H1 (cell line): ENCODE measurements at regions not wholly inside any gene's neighbourhood (a gene's known extent, or its start where the extent isn't known, plus 50 kb on each side); places are given as distances from the start of the nearest gene placed in this dataset.

Experiments used
- CTCF ChIA-PET: fragments of 300-600 bp; sonication (Branson Sonifier 250); formaldehyde crosslinking; loops from one replicate; lab custom pipeline; 2021; ENCODE audit not compliant: partially characterized antibody; lab: Charles Lee
- POLR2A ChIA-PET: fragments of 300-600 bp; sonication (Branson Sonifier 250); formaldehyde crosslinking; loops from one replicate; lab custom pipeline; 2021; ENCODE audit warnings: inconsistent platforms; ENCODE audit not compliant: partially characterized antibody; lab: Charles Lee
- DNase-seq, 2 experiments: peaks; one replicate each; pipeline versions ENCODE4 v3.0.0 to v3.0.0-alpha.2; 2010 to 2022; ENCODE audit warnings: low spot score in 2 of 2, low read depth in 1 of 2, mixed read lengths in 1 of 2
- FAIRE-seq: peaks from 2 replicates; lab custom pipeline; 2011; peaks lifted over from hg19 to GRCh38; lab: Jason Lieb, UNC
- H2AFZ ChIP-seq: 2 replicates; pipeline ENCODE4 v1.8.1; 2012; ENCODE audit warnings: low read length, inconsistent platforms
- H2AK5ac ChIP-seq: 2 replicates; pipeline ENCODE4 v1.6.1; 2013; ENCODE audit warnings: low read depth, low read length
- H2BK120ac ChIP-seq: replicated peaks from 2 replicates; pipeline ENCODE3; 2013; ENCODE audit warnings: low read depth, low read length, inconsistent platforms
- H2BK12ac ChIP-seq: 2 replicates; pipeline ENCODE4 v1.6.1; 2013; ENCODE audit warnings: low read depth, low read length
- H2BK15ac ChIP-seq: 2 replicates; pipeline ENCODE4 v1.6.1; 2013; ENCODE audit warnings: low read length
- H2BK20ac ChIP-seq: 2 replicates; pipeline ENCODE4 v1.6.1; 2013; ENCODE audit warnings: low read length
- H2BK5ac ChIP-seq: 2 replicates; pipeline ENCODE4 v1.6.1; 2013; ENCODE audit warnings: low read depth, low read length
- H3K14ac ChIP-seq: 2 replicates; pipeline ENCODE4 v1.6.1; 2013; ENCODE audit warnings: inconsistent platforms; ENCODE audit not compliant: insufficient read length
- H3K18ac ChIP-seq: 2 replicates; pipeline ENCODE4 v1.6.1; 2013; ENCODE audit warnings: low read length; ENCODE audit errors: extremely low read depth
- H3K23ac ChIP-seq: 2 replicates; pipeline ENCODE4 v1.6.1; 2013; ENCODE audit warnings: inconsistent platforms; ENCODE audit not compliant: insufficient read length
- H3K23me2 ChIP-seq: 2 replicates; pipeline ENCODE4 v1.6.1; 2013; ENCODE audit warnings: low read depth, low read length
- H3K27ac ChIP-seq: 2 replicates; pipeline ENCODE4 v1.6.1; 2011; ENCODE audit warnings: low read depth, low read length, inconsistent platforms
- H3K27me3 ChIP-seq, 4 experiments: replicated peaks in 1 of 4; 1 replicate in 1 of 4; 2 replicates in 3 of 4; pipeline versions ENCODE4 v1.6.1 to v1.8.1; 2011 to 2013; ENCODE audit warnings: low read length in 3 of 4, mild to moderate bottlenecking in 3 of 4, inconsistent platforms in 2 of 4, mixed read lengths in 2 of 4, moderate library complexity in 1 of 4; ENCODE audit not compliant: control insufficient read depth in 3 of 4, insufficient read depth in 3 of 4; ENCODE audit errors: extremely low read depth in 1 of 4
- H3K36me3 ChIP-seq, 4 experiments: 2 replicates each; pipeline versions ENCODE4 v1.6.1 to v1.8.1; 2011 to 2013; ENCODE audit warnings: mild to moderate bottlenecking in 4 of 4, low read length in 3 of 4, moderate library complexity in 2 of 4, control low read depth in 1 of 4, inconsistent platforms in 1 of 4; ENCODE audit not compliant: insufficient read depth in 4 of 4, control insufficient read depth in 2 of 4
- H3K4ac ChIP-seq: replicated peaks from 2 replicates; pipeline ENCODE3; 2013; ENCODE audit warnings: low read length, low read depth, mixed read lengths, inconsistent platforms; ENCODE audit not compliant: insufficient read length
- H3K4me1 ChIP-seq, 4 experiments: replicated peaks in 1 of 4; 1 replicate in 1 of 4; 2 replicates in 3 of 4; pipeline versions ENCODE4 v1.6.1 to v1.8.1; 2011 to 2013; ENCODE audit warnings: low read length in 3 of 4, inconsistent platforms in 2 of 4, mixed read lengths in 1 of 4; ENCODE audit not compliant: insufficient read depth in 4 of 4, control insufficient read depth in 3 of 4
- H3K4me2 ChIP-seq, 2 experiments: 2 replicates each; pipeline versions ENCODE4 v1.6.1 to v1.8.1; 2011 to 2013; ENCODE audit warnings: low read depth in 2 of 2, low read length in 2 of 2, control low read depth in 1 of 2, inconsistent platforms in 1 of 2, mild to moderate bottlenecking in 1 of 2; ENCODE audit not compliant: insufficient read depth in 1 of 2
- H3K4me3 ChIP-seq, 4 experiments: fragments of 200-600, 300-600 bp in 1 of 4; sonication (generic), shearing (Covaris generic), sonication (Bioruptor Twin) in 1 of 4; 2 replicates each; pipeline versions ENCODE4 v1.5.1 to v1.8.1; 2011 to 2016; ENCODE audit warnings: low read length in 4 of 4, low read depth in 3 of 4, control low read depth in 2 of 4, inconsistent platforms in 2 of 4, mild to moderate bottlenecking in 2 of 4, mixed read lengths in 1 of 4, moderate library complexity in 1 of 4; ENCODE audit not compliant: insufficient read depth in 2 of 4; ENCODE audit errors: extremely low read depth in 1 of 4
- H3K56ac ChIP-seq: replicated peaks from 2 replicates; pipeline ENCODE3; 2013; ENCODE audit warnings: low read depth, mild to moderate bottlenecking, mixed read lengths, low read length, inconsistent platforms; ENCODE audit not compliant: insufficient read length
- H3K79me1 ChIP-seq: 2 replicates; pipeline ENCODE4 v1.6.1; 2013; ENCODE audit warnings: low read depth, low read length, control low read depth
- H3K79me2 ChIP-seq, 2 experiments: 2 replicates each; pipeline versions ENCODE4 v1.6.1 to v1.8.1; 2012 to 2013; ENCODE audit warnings: low read length in 2 of 2, mild to moderate bottlenecking in 2 of 2, inconsistent platforms in 1 of 2; ENCODE audit not compliant: insufficient read depth in 2 of 2, control insufficient read depth in 1 of 2
- H3K9ac ChIP-seq, 4 experiments: replicated peaks in 1 of 4; 1 replicate in 1 of 4; 2 replicates in 3 of 4; pipeline versions ENCODE4 v1.6.1 to v1.8.1; 2011 to 2013; ENCODE audit warnings: low read depth in 3 of 4, low read length in 3 of 4, control low read depth in 2 of 4, mild to moderate bottlenecking in 2 of 4, moderate library complexity in 2 of 4, inconsistent platforms in 1 of 4; ENCODE audit errors: extremely low read depth in 1 of 4
- H3K9me3 ChIP-seq, 2 experiments: 2 replicates each; pipeline versions ENCODE4 v1.6.1 to v1.8.1; 2012 to 2013; ENCODE audit warnings: mild to moderate bottlenecking in 2 of 2, moderate library complexity in 2 of 2, control low read depth in 1 of 2, inconsistent platforms in 1 of 2, low read depth in 1 of 2, low read length in 1 of 2, mixed read lengths in 1 of 2; ENCODE audit not compliant: insufficient read depth in 2 of 2
- H4K20me1 ChIP-seq, 2 experiments: replicated peaks in 1 of 2; 2 replicates each; pipeline versions ENCODE3 to v1.8.1; 2011 to 2013; ENCODE audit warnings: inconsistent platforms in 2 of 2, low read length in 2 of 2, mild to moderate bottlenecking in 1 of 2; ENCODE audit not compliant: insufficient read depth in 2 of 2, control insufficient read depth in 1 of 2
- H4K5ac ChIP-seq: 2 replicates; pipeline ENCODE4 v1.6.1; 2013; ENCODE audit warnings: low read length, low read depth, mixed read lengths, inconsistent platforms; ENCODE audit not compliant: insufficient read length
- H4K8ac ChIP-seq: 2 replicates; pipeline ENCODE4 v1.8.0; 2013; ENCODE audit warnings: mild to moderate bottlenecking, moderate library complexity, low read length, inconsistent platforms; ENCODE audit not compliant: insufficient read depth; ENCODE audit errors: extremely low read depth
- H4K91ac ChIP-seq: replicated peaks from 2 replicates; pipeline ENCODE3; 2013; ENCODE audit warnings: low read length, mixed read lengths, inconsistent platforms; ENCODE audit not compliant: insufficient read length
- CHD2 ChIP-seq: IDR thresholded peaks from 2 replicates; pipeline ENCODE4 v1.6.1; 2012; ENCODE audit warnings: low read length, improper control_type of control experiment
- CREB1 ChIP-seq: IDR thresholded peaks from 2 replicates; pipeline ENCODE4 v1.6.1; 2012; ENCODE audit warnings: inconsistent platforms
- CTBP2 ChIP-seq: IDR thresholded peaks from 2 replicates; pipeline ENCODE4 v1.7.0; 2011; ENCODE audit warnings: borderline replicate concordance, mild to moderate bottlenecking, moderate library complexity, mixed read lengths, low read length; ENCODE audit not compliant: insufficient read depth, insufficient read length
- GABPA ChIP-seq: IDR thresholded peaks from 2 replicates; pipeline ENCODE4 v1.6.1; 2011; ENCODE audit warnings: mild to moderate bottlenecking, low read length, moderate library complexity, borderline replicate concordance; ENCODE audit not compliant: insufficient read depth
- NRF1 ChIP-seq: IDR thresholded peaks from 2 replicates; pipeline ENCODE4 v1.6.1; 2011; ENCODE audit warnings: mild to moderate bottlenecking, low read depth, low read length, improper control_type of control experiment
- RFX5 ChIP-seq: IDR thresholded peaks from 2 replicates; pipeline ENCODE4 v1.6.1; 2011; ENCODE audit warnings: low read depth, low read length, improper control_type of control experiment, borderline replicate concordance
- TAF7 ChIP-seq: optimal IDR thresholded peaks from 2 replicates; pipeline ENCODE3; 2011; ENCODE audit warnings: low read depth, mild to moderate bottlenecking, inconsistent platforms, low read length, moderate library complexity, borderline replicate concordance
- WGBS, 2 experiments: shearing (Covaris generic) in 1 of 2; methylation state at CpG; one replicate each; pipeline versions ENCODE4 v1.1.6 to v1.1.7; 2013 to 2015; ENCODE audit warnings: low lambda C conversion rate in 2 of 2, mixed read lengths in 2 of 2, inconsistent platforms in 1 of 2, low coverage in 1 of 2, missing lambda C conversion rate in 1 of 2; ENCODE audit not compliant: insufficient replicate concordance in 2 of 2, insufficient coverage in 1 of 2, insufficient read length in 1 of 2; ENCODE audit errors: extremely low coverage in 1 of 2, missing lambda C conversion rate in 1 of 2; 5-methylcytosine and 5-hydroxymethylcytosine counted together

DNA sequence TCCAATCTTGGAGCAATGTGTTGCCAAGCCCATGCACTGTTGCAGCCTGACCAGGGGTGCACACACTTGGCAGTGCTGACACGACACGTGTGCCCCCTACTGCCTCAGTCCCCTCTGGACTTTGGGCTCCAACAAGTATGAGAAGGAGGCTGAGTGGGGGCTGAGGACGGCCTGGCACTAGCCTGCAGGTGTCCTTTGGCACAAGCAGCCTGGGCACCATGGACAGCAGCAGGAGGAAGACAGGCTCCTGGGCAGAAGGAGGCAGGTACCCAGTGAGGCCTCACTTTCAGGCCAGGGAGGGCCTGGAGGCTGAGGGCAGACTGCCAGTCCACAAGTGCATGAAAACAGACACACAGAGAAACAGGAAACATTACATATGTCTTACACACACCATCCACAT, 1702.9 kb upstream of the B3GALT2 start:
- no peak overlapping the region for H3K27ac ChIP-seq
- H2BK15ac ChIP-seq, result no peak overlapping the region
- no peak overlapping the region for H2BK5ac ChIP-seq
- 100% methylated on average over 3 of the region's 3 CpGs; no CpG with 5 or more reads in 1 of the 2 experiments for WGBS, 2 experiments
- H3K4me3 ChIP-seq, result no peak overlapping the region
- FAIRE-seq, result no peak
- no peaks in the 10 kb centered on the region for H3K27me3 ChIP-seq
- H2BK12ac ChIP-seq, result no peak overlapping the region
- H3K56ac ChIP-seq, result no peak overlapping the region
- H3K4me1 ChIP-seq, result no peaks in the 10 kb centered on the region
- peaks cover 4 to 5% of the 10 kb centered on the region in 2 experiments; a peak in 3 of 4 replicates for H3K9me3 ChIP-seq
- H3K23me2 ChIP-seq, result no peaks in the 10 kb centered on the region
- no peak overlapping the region for H2AK5ac ChIP-seq
- no peak overlapping the region for H4K8ac ChIP-seq
- no peak overlapping the region for H3K23ac ChIP-seq
- no peak overlapping the region; the same call in 1 of the 2 replicates for H2AFZ ChIP-seq
- no peak overlapping the region for H3K4ac ChIP-seq
- H3K79me1 ChIP-seq, result no peaks in the 10 kb centered on the region
- no peak overlapping the region for H4K91ac ChIP-seq
- DNase-seq, result no peak
- no peak overlapping the region for H3K4me2 ChIP-seq
- H3K9ac ChIP-seq, result no peak overlapping the region
- no peaks in the 10 kb centered on the region for H3K36me3 ChIP-seq
- no peak overlapping the region for H3K14ac ChIP-seq
- H4K5ac ChIP-seq, result no peak overlapping the region
- no peak overlapping the region for H3K18ac ChIP-seq
- no peaks in the 10 kb centered on the region for H3K79me2 ChIP-seq
- H2BK20ac ChIP-seq, result no peak overlapping the region
- no peak overlapping the region for H2BK120ac ChIP-seq
- no peaks in the 10 kb centered on the region for H4K20me1 ChIP-seq
- POLR2A ChIA-PET, result no interaction called here
- CTCF ChIA-PET, result no interaction called here
- TF ChIP-seq CREB1, result no peak
- TF ChIP-seq CTBP2, result no peak
- no peak for TF ChIP-seq RFX5
- TF ChIP-seq NRF1, result no peak
- no peak for TF ChIP-seq TAF7
- TF ChIP-seq CHD2, result no peak
- no peak for TF ChIP-seq GABPA
